KOPT-K1 (cell line): ENCODE measurements at regions not wholly inside any gene's neighbourhood (a gene's known extent, or its start where the extent isn't known, plus 50 kb on each side); places are given as distances from the start of the nearest gene placed in this dataset.
"Not testable (repeated sequence)": the region's sequence is repeated elsewhere in the genome, so short reads cannot be mapped to it uniquely, and the experiment has no call there.

Experiments
- H3K27ac ChIP-seq: fragments of 200-600 bp; sonication (generic); 2 replicates; pipeline ENCODE4 v1.5.1; 2016; ENCODE audit warnings: antibody characterized with exemption, mild to moderate bottlenecking, low read depth, low read length; ENCODE audit not compliant: poor library complexity, severe bottlenecking
- H3K36me3 ChIP-seq: fragments of 200-600 bp; sonication (generic); 2 replicates; pipeline ENCODE4 v1.5.1; 2017; ENCODE audit warnings: antibody characterized with exemption, mild to moderate bottlenecking, low read length, moderate library complexity; ENCODE audit not compliant: insufficient read depth
- H3K9me3 ChIP-seq: fragments of 200-600 bp; sonication (generic); 2 replicates; pipeline ENCODE4 v1.5.1; 2017; ENCODE audit warnings: antibody characterized with exemption, low read length, mild to moderate bottlenecking; ENCODE audit not compliant: insufficient read depth, poor library complexity, severe bottlenecking

- H3K27ac ChIP-seq, result no peak overlapping the region
- H3K9me3 ChIP-seq, result no peaks in the 10 kb centered on the region
- no peaks in the 10 kb centered on the region for H3K36me3 ChIP-seq
Measured at GRCh38 chr12:115868624-115869023, 408.9 kb downstream of the MED13L start.

GRCh38 chr12:115867854-115868253, 409.6 kb downstream of the MED13L start:
- H3K27ac ChIP-seq, result no peak overlapping the region
- H3K9me3 ChIP-seq, result no peaks in the 10 kb centered on the region
- no peaks in the 10 kb centered on the region for H3K36me3 ChIP-seq

- Histone ChIP-seq H3K36me3 (no peaks in the 10 kb centered on the region), H3K9me3 (no peaks in the 10 kb centered on the region), H3K27ac (no peak overlapping the region)
Measured at GRCh38 chr12:115866909-115867525, 410.5 kb downstream of the MED13L start.

DNA sequence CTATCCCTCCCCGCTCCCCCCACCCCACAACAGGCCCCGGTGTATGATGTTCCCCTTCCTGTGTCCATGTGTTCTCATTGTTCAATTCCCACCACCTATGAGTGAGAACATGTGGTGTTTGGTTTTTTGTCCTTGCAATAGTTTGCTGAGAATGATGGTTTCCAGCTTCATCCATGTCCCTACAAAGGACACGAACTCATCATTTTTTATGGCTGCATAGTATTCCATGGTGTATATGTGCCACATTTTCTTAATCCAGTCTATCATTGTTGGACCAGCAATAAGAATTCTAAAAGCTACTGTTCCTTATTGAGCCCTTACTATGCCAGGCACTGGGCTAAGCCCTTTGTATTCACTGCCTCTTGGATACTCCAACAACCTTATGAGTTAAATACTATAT, 411.2 kb downstream of the MED13L start:
- not testable (repeated sequence) for H3K36me3 ChIP-seq, H3K9me3 ChIP-seq, H3K27ac ChIP-seq

DNA sequence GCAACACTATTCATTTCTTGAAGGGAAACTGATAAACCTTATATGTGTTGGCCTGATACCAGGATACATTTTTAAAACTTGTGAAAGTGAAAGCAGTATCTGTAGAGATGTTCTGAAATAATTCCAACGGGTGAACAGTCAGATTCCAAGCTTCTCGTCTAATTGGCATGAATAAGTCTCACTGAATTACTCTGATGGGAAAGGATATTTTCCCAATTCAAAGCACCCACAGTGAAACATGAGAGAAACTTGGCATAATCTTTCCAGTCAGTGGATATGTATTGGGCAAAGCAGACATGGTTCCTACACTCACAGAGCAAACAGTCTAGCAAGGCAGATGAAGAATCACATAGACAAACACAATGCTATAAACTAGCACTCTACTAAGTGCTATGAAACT, 413.1 kb downstream of the MED13L start:
- no peak overlapping the region for H3K27ac ChIP-seq
- no peaks in the 10 kb centered on the region for H3K9me3 ChIP-seq
- no peaks in the 10 kb centered on the region for H3K36me3 ChIP-seq

DNA sequence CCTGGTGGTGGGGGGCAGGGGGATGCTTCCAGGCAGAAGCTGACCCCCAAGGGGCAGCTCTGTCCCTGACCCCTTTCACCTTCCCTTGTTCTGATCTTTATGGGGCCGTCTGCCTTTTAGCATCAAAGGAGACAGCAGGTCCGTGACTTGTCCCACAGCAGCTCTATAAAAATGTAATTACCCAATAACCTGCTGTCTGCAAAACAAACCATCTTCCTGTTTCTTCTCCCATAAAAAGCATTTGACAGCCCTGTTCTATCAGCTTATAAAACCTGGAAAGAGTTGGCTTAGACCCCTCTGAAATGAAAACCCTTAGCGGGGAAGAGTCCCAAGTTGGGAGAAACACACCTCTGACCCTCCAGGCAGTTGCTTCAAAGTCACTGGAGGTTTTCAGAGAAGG, 416.9 kb downstream of the MED13L start:
- Histone ChIP-seq H3K27ac (no peak overlapping the region), H3K36me3 (no peaks in the 10 kb centered on the region), H3K9me3 (no peaks in the 10 kb centered on the region)

DNA sequence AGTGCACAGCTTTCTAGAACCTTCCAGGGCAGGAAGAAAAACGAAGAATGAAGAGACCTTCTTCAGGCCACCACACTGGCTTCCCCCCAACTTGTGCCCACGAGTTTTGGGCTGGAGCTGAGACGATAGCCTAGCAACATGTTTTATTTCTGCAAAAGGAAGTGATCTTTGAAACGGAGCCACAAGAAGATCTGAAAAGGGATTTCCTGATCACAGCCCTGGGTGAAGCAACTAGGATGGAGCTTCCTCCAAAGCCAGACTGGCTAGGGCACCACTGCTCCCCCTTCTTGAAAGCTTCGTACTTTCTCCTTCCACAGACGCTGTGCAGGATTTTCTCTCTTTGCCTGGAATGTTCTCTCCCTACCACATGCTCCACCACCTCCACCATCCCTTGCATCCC, 418.3 kb downstream of the MED13L start:
- no peak overlapping the region for H3K27ac ChIP-seq
- no peaks in the 10 kb centered on the region for H3K9me3 ChIP-seq

DNA sequence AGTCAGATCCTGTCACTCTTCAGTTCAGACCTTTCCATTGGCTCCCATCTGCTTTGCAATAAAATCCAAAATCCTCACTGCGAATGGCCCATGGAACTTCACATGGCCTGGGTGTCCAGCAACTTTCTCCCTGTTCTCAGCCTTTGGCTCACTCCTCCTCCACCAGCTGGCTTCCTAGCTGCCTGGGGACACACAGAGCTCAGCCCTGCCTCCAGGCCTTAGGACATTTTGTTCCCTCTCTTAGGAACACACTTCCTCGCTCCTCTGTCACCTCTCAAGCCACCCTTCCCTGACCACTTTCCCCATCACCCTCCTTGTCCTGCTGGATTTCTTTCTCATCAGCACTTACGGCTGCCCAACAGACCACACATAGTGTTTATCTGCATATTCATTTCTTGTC, 419.6 kb downstream of the MED13L start:
- H3K9me3 ChIP-seq, result no peaks in the 10 kb centered on the region
- no peak overlapping the region for H3K27ac ChIP-seq
- H3K36me3 ChIP-seq, result no peaks in the 10 kb centered on the region

More for the DNA sequence above, 418.3 kb downstream of the MED13L start:
- H3K36me3 ChIP-seq, result no peaks in the 10 kb centered on the region

GRCh38 chr12:115857160-115857920, 420.2 kb downstream of the MED13L start:
- Histone ChIP-seq H3K27ac (no peak overlapping the region), H3K36me3 (no peaks in the 10 kb centered on the region)

DNA sequence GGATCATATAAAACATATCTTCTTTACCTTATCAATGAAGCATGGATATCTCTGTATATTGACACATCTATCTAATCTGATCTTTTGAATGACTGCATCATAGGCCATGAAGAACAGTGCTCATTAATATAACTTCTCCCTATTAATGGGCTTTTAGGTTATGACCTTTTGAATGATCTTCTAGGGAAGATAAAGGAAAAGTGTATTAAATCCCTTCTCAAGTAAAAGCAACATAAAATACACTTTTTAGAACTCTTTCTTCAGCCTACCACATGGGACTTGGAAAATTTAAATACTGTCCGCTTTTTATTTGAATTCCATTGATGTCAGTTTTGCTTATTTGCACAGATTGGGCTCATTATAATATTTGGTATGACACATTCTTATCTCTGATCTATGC, 425.4 kb downstream of the MED13L start:
- H3K27ac ChIP-seq, result no peak overlapping the region
- H3K36me3 ChIP-seq, result no peaks in the 10 kb centered on the region
- no peaks in the 10 kb centered on the region for H3K9me3 ChIP-seq

More at GRCh38 chr12:115857160-115857920, 420.2 kb downstream of the MED13L start:
- H3K9me3 ChIP-seq, result no peaks in the 10 kb centered on the region

DNA sequence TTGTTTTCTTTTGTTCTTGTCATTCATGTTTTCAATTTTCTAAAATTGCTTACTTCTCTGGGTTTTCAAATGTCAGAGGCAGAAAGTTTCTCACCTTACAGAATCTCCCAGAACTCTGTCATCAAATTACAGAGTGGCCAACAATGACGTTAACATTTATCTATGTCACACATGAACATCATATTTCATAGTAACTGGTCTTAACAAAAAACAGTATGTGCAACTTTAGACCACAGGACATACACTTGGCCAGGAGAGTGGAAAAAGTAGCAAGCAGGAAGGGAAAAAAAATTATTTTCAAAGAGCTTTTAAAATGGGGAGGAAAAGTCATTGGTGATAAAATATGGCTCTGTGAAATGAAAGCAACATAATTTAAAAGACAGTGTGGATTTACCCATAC, 426.5 kb downstream of the MED13L start:
- no peaks in the 10 kb centered on the region for H3K9me3 ChIP-seq
- H3K27ac ChIP-seq, result no peak overlapping the region
- H3K36me3 ChIP-seq, result no peaks in the 10 kb centered on the region

DNA sequence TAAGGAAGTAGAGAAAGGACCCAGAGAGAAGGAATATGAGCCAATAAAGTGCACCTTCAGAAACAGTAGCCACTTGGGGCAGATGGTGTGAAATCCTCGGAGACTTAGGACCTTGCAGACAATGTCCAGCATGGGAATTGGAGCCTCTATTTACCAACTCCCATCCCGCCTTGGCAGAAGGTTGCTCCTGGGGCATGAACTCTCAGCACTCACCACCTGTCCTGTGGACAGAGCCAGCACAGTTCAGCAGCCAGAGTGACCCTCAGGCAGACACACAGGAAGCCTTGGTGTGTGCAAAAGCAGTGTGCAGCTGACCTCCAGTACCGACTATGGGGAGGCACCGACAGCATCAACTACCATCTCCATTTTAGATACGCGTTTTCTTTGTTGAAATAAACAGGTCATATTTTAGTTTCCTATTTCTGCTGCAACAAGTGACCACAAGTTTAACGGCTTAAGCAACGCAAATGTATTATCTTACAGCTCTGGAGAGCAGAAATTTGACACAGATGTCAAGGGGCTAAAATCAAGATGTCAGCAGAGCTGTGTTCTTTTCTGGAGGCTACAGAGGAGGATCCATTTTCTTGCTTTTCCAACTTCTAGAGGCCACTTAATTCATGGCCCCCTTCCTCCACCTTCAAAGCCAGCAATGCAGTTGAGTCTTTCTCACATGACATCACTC, 428.1 kb downstream of the MED13L start:
- H3K9me3 ChIP-seq, result no peaks in the 10 kb centered on the region
- no peaks in the 10 kb centered on the region for H3K36me3 ChIP-seq
- no peak overlapping the region for H3K27ac ChIP-seq

DNA sequence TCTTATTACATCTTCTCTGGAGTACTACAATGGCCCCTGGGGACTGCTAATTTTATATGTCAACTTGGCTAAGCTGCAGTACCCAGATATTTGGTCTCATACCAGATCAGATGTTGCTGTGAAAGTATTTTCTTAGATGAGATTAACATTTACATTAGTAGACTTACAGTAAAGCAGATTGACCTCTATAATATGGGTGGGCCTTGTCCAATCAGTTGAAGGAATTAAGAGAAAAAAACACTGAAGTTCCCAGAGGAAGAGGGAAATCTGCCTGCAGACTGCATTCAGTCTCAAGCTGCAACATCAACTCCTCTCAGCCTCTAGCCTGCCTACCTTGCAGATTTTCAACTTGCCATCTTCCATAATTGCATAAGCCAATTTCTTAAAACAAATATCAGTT, 430.1 kb downstream of the MED13L start:
- no peak overlapping the region for H3K27ac ChIP-seq
- H3K36me3 ChIP-seq, result no peaks in the 10 kb centered on the region
- no peaks in the 10 kb centered on the region for H3K9me3 ChIP-seq

DNA sequence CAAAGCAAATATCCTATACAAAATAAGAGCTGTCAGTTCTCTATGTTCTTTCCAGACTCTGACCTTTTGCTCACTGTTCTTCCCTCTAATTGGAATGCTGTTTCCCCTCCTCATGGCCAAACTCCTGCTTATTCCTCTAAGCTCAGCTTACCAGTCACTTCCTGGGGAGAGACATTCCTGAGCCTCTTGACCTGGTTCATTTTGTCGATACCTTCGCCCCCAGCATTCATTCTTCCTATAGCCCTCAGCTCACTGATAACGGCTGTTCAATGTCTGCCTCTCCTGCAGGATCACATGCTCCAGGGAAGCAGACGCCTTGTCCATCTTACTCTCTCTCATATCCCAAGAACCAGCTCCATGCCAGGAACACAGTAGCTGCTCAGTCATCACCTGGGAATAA, 431.0 kb downstream of the MED13L start:
- H3K27ac ChIP-seq, result no peak overlapping the region
- H3K36me3 ChIP-seq, result no peaks in the 10 kb centered on the region
- H3K9me3 ChIP-seq, result no peaks in the 10 kb centered on the region

DNA sequence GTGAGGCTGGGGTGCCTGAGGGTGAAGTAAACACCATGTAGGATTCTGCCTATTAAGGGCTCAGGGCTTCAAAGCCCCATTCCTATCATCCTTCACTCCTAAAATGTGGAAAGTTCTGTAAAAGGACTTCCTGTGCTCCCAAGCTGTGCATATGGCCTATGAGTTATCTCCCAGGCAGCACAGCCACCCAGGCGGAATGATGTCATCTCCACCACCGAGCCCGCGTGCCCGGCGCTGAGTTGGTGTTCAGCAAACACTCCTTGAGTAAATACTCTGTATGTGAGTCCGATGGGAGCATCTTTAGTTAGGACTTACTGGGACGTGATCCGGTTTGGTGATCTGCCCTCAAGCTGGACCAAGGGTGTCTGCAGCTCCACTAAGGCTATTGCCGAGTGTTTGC, 437.3 kb downstream of the MED13L start:
- Histone ChIP-seq H3K27ac (no peak overlapping the region), H3K9me3 (no peaks in the 10 kb centered on the region), H3K36me3 (no peaks in the 10 kb centered on the region)
